ENCODE measurements at regions not wholly inside any gene's neighbourhood (a gene's known extent, or its start where the extent isn't known, plus 50 kb on each side); places are given as distances from the start of the nearest gene placed in this dataset.

- no peaks in the 10 kb centered on the region for H3K27me3 ChIP-seq (ENCODE audit: control insufficient read depth in 2 of 2, insufficient read depth in 2 of 2, low read length in 2 of 2)
- POLR2A ChIA-PET, result no interaction called here
- no TSS peak for BruUV-seq (replicated peaks)
- TF ChIP-seq POLR2A (IDR thresholded peaks at IDR 0.05; ENCODE audit: low read depth, low read length) (no peak), MAX (IDR thresholded peaks at IDR 0.05; ENCODE audit: insufficient read depth, insufficient read length) (no peak), POLR2AphosphoS5 (IDR thresholded peaks at IDR 0.05; ENCODE audit: insufficient read depth, low read depth, low read length) (no peak), MYC (IDR thresholded peaks at IDR 0.05; ENCODE audit: low read depth, low read length) (no peak), FOS (IDR thresholded peaks at IDR 0.05; ENCODE audit: borderline replicate concordance, insufficient read depth, low read length) (no peak), GATA2 (IDR thresholded peaks at IDR 0.05; ENCODE audit: insufficient read depth, insufficient read length, low read depth, low read length) (no peak), EZH2 (IDR thresholded peaks at IDR 0.05; ENCODE audit: borderline replicate concordance, low read depth, low read length, severe bottlenecking) (no peak), JUN (IDR thresholded peaks at IDR 0.05; ENCODE audit: borderline replicate concordance, insufficient read depth, insufficient read length, low read depth) (no peak), CTCF (IDR thresholded peaks at IDR 0.05; ENCODE audit: extremely low read depth in 1 of 2, insufficient read depth in 1 of 2, low read depth in 1 of 2, low read length in 2 of 2) (no peak)
- no peaks in the 10 kb centered on the region for H3K4me1 ChIP-seq (ENCODE audit: control insufficient read depth, extremely low read depth, insufficient read depth, low read length)
- H3K9me3 ChIP-seq (replicated peaks; ENCODE audit: control insufficient read depth, insufficient read depth, low read length), result no peaks in the 10 kb centered on the region
- H4K20me1 ChIP-seq (replicated peaks; ENCODE audit: control insufficient read depth, extremely low read depth, insufficient read depth, low read length), result no peaks in the 10 kb centered on the region
- H3K36me3 ChIP-seq (ENCODE audit: control insufficient read depth in 2 of 2, extremely low read depth in 1 of 2, insufficient read depth in 2 of 2, low read length in 2 of 2), result no peaks in the 10 kb centered on the region
- no peak overlapping the region for H3K27ac ChIP-seq (ENCODE audit: insufficient read depth, low read depth, low read length)
- H2AFZ ChIP-seq (ENCODE audit: low read depth, low read length), result no peak overlapping the region
- H3K4me2 ChIP-seq (ENCODE audit: insufficient read depth, low read length), result no peak overlapping the region
- DNase-seq (ENCODE audit: low read depth, low spot score) (no peak), FAIRE-seq (no peak)
- no peak overlapping the region for H3K4me3 ChIP-seq (replicated peaks in 1 of 3; ENCODE audit: insufficient read depth in 1 of 3, low read depth in 1 of 3, low read length in 3 of 3)
- dilution Hi-C loops (cut with MboI; ENCODE audit: extremely low pct_ligation_motif_present, low sequenced_read_pairs), result no loop called here
- H3K79me2 ChIP-seq (ENCODE audit: control insufficient read depth, insufficient read depth, low read length), result no peaks in the 10 kb centered on the region
- intact Hi-C loops (cut with micrococcal nuclease), result no loop called here
- no peaks in the 10 kb centered on the region for H3K9me1 ChIP-seq (replicated peaks; ENCODE audit: control insufficient read depth, extremely low read depth, insufficient read depth, low read length)
- CTCF ChIA-PET, result no interaction called here
- H3K9ac ChIP-seq (replicated peaks; ENCODE audit: extremely low read depth, insufficient read depth, low read length), result no peak overlapping the region
Measured at GRCh38 chr14:84894254-84894653, 635.7 kb upstream of the FLRT2 start.
